Liver (tissue), 8 donors: ENCODE measurements at regions not wholly inside any gene's neighbourhood (a gene's known extent, or its start where the extent isn't known, plus 50 kb on each side); places are given as distances from the start of the nearest gene placed in this dataset.

Experiments
- DNase-seq: peaks from one replicate; pipeline ENCODE4 v3.0.0-alpha.2; 2017; ENCODE audit warnings: low spot score
- H3K27ac ChIP-seq, 2 donors: one replicate each; pipeline ENCODE4 v1.7.0; 2013; ENCODE audit warnings: inconsistent platforms in 2 of 2, low read length in 2 of 2, control low read depth in 1 of 2, low read depth in 1 of 2, mild to moderate bottlenecking in 1 of 2
- H3K27me3 ChIP-seq, 4 donors: one replicate each; pipeline versions ENCODE4 v1.6.1 to v1.7.0; 2013; ENCODE audit warnings: low read length in 3 of 4, inconsistent platforms in 1 of 4, mild to moderate bottlenecking in 1 of 4, moderate library complexity in 1 of 4; ENCODE audit not compliant: control insufficient read depth in 4 of 4, insufficient read depth in 4 of 4
- H3K36me3 ChIP-seq, 4 donors: one replicate each; pipeline versions ENCODE4 v1.6.1 to v1.7.0; 2013; ENCODE audit warnings: low read length in 3 of 4, mild to moderate bottlenecking in 3 of 4, low read depth in 1 of 4, moderate library complexity in 1 of 4; ENCODE audit not compliant: control insufficient read depth in 4 of 4, insufficient read depth in 3 of 4
- H3K4me1 ChIP-seq, 4 donors: one replicate each; pipeline versions ENCODE4 v1.6.1 to v1.7.0; 2013; ENCODE audit warnings: low read length in 3 of 4, mild to moderate bottlenecking in 3 of 4, moderate library complexity in 1 of 4; ENCODE audit not compliant: control insufficient read depth in 4 of 4, insufficient read depth in 4 of 4
- H3K4me3 ChIP-seq, 3 donors: one replicate each; pipeline versions ENCODE4 v1.6.1 to v1.7.0; 2013; ENCODE audit warnings: low read length in 3 of 3, control low read depth in 1 of 3, low read depth in 1 of 3, mild to moderate bottlenecking in 1 of 3
- H3K9ac ChIP-seq, 2 donors: one replicate each; pipeline ENCODE4 v1.7.0; 2013; ENCODE audit warnings: low read length in 2 of 2, mild to moderate bottlenecking in 2 of 2, moderate library complexity in 2 of 2, control low read depth in 1 of 2, low read depth in 1 of 2
- H3K9me3 ChIP-seq, 4 donors: one replicate each; pipeline versions ENCODE4 v1.6.1 to v1.7.0; 2013; ENCODE audit warnings: low read length in 3 of 4; ENCODE audit not compliant: control insufficient read depth in 4 of 4
- EGR1 ChIP-seq, 2 donors: IDR thresholded peaks; 2 replicates each; pipeline ENCODE4 v1.6.1; 2016 to 2018; ENCODE audit warnings: antibody characterized with exemption in 2 of 2, low read depth in 2 of 2
- FOXA1 ChIP-seq: IDR thresholded peaks from 2 replicates; pipeline ENCODE4 v1.6.1; 2016; ENCODE audit warnings: antibody characterized with exemption
- FOXA2 ChIP-seq: IDR thresholded peaks from 2 replicates; pipeline ENCODE4 v1.6.1; 2016; ENCODE audit warnings: antibody characterized with exemption
- HNF4A ChIP-seq, 2 donors: conservative IDR thresholded peaks; 2 replicates each; pipeline ENCODE4 v1.6.1; 2016; ENCODE audit warnings: antibody characterized with exemption in 2 of 2, mild to moderate bottlenecking in 2 of 2
- HNF4G ChIP-seq: IDR thresholded peaks from 2 replicates; pipeline ENCODE4 v1.6.1; 2016; ENCODE audit warnings: antibody characterized with exemption
- JUND ChIP-seq, 2 donors: IDR thresholded peaks; 2 replicates each; pipeline ENCODE4 v1.6.1; 2016; ENCODE audit warnings: antibody characterized with exemption in 2 of 2
- NR2F2 ChIP-seq: IDR thresholded peaks from 2 replicates; pipeline ENCODE4 v1.6.1; 2016; ENCODE audit warnings: antibody characterized with exemption
- RAD21 ChIP-seq, 2 donors: IDR thresholded peaks; 2 replicates each; pipeline ENCODE4 v1.6.1; 2016; ENCODE audit warnings: antibody characterized with exemption in 2 of 2, mild to moderate bottlenecking in 2 of 2
- RXRA ChIP-seq, 2 donors: IDR thresholded peaks; 2 replicates each; pipeline ENCODE4 v1.6.1; 2017 to 2018; ENCODE audit warnings: antibody characterized with exemption in 2 of 2, mild to moderate bottlenecking in 1 of 2
- SP1 ChIP-seq: IDR thresholded peaks from 2 replicates; pipeline ENCODE4 v1.6.1; 2018; ENCODE audit warnings: antibody characterized with exemption, mild to moderate bottlenecking
- TAF1 ChIP-seq: conservative IDR thresholded peaks from 2 replicates; pipeline ENCODE4 v1.6.1; 2016; ENCODE audit warnings: antibody characterized with exemption, mild to moderate bottlenecking
- YY1 ChIP-seq: IDR thresholded peaks from 2 replicates; pipeline ENCODE4 v1.6.1; 2016; ENCODE audit warnings: antibody characterized with exemption, mild to moderate bottlenecking
- WGBS: extraction: QIAGEN DNeasy Blood & Tissue Kit; methylation state at CpG from one replicate; pipeline ENCODE4 v1.1.7; 2013; 5-methylcytosine and 5-hydroxymethylcytosine counted together
- TF ChIP-seq, protein P1 (sequence below): fragments of 150-350 bp; IDR thresholded peaks from 2 replicates; pipeline ENCODE4 v1.5.1; 2017; ENCODE audit warnings: improper control_type of control experiment, low read depth, low read length; ENCODE audit not compliant: missing input control
- TF ChIP-seq, protein P2 (sequence below): IDR thresholded peaks from 2 replicates; pipeline ENCODE4 v1.6.1; 2016; ENCODE audit warnings: antibody characterized with exemption
- TF ChIP-seq, protein P3 (sequence below): IDR thresholded peaks from 2 replicates; pipeline ENCODE4 v1.6.1; 2016; ENCODE audit warnings: antibody characterized with exemption
- TF ChIP-seq, protein P4 (sequence below): IDR thresholded peaks from 2 replicates; pipeline ENCODE4 v1.6.1; 2016; ENCODE audit warnings: antibody characterized with exemption
- donor health status: healthy.
- donor health status: healthy.
- donor health status: healthy.
- donor health status: healthy.
- donor health status: healthy.

DNA sequence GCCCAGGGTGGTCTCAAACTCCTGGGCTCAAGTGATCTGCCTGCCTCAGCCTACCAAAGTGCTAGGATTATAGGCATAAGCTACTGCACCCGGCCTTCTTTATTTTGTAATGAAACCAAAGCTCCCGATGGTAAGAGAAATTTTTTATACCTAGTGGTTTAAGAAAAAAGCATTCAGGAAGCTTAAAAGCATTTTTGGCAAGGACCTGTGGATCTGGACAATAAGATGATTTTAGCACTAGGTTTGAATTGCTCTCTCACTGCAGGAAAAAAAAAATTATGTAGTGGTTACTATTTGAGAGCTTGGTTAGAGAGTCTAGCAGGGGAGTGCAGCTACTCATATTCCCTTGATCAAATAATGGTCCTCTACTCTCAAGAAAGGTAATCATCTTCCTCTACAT lies 64.9 kb upstream of the PIK3R4 start:
- H3K4me1 ChIP-seq, result no peaks in the 10 kb centered on the region
- WGBS, result 82% methylated on average over 2 of the region's 2 CpGs

DNA sequence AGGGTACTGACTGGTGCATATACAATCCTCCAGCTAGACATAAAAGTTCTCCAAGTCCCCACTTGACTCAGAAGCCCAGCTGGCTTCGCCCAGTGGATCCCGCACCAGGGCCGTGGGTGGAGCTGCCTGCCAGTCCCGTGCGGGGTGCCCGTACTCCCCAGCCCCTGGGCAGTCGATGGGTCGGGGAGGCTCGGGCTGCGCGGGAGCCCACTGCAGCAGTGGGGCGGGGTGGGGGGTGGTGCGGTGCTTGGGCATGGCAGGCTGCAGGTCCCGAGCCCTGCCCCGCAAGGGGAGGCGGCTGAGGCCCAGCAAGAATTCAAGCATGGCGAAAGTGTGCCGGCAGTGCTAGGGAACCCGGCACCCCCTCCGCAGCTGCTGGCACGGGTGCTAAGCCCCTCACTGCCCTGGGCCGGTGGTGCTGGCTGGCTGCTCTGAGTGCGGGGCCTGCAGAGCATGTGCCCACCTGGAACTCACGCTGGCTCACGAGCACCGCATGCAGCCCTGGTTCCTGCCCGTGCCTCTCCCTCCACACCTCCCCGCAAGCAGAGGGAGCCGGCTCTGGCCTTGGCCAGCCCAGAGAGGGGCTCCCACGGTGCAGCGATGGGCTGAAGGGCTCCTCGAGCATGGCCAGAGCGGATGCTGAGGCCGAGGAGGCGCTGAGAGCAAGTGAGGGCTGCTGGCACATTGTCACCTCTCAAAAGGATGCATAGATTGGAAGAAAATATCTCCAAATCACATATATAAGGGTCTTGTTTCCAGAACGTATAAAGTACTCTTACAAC lies 68.3 kb upstream of the PIK3R4 start:
- H3K4me3 ChIP-seq, result no peak overlapping the region
- no peaks in the 10 kb centered on the region for H3K27me3 ChIP-seq
- no peak overlapping the region for H3K9ac ChIP-seq
- 93% methylated on average over 36 of the region's 36 CpGs for WGBS
- DNase-seq, result no peak
- no peaks in the 10 kb centered on the region for H3K36me3 ChIP-seq
- no peaks in the 10 kb centered on the region for H3K4me1 ChIP-seq
- H3K27ac ChIP-seq, result no peak overlapping the region
- peaks cover 0 to 4% (median 1%) of the 10 kb centered on the region in 4 donors for H3K9me3 ChIP-seq
- TF ChIP-seq, protein P1, sequence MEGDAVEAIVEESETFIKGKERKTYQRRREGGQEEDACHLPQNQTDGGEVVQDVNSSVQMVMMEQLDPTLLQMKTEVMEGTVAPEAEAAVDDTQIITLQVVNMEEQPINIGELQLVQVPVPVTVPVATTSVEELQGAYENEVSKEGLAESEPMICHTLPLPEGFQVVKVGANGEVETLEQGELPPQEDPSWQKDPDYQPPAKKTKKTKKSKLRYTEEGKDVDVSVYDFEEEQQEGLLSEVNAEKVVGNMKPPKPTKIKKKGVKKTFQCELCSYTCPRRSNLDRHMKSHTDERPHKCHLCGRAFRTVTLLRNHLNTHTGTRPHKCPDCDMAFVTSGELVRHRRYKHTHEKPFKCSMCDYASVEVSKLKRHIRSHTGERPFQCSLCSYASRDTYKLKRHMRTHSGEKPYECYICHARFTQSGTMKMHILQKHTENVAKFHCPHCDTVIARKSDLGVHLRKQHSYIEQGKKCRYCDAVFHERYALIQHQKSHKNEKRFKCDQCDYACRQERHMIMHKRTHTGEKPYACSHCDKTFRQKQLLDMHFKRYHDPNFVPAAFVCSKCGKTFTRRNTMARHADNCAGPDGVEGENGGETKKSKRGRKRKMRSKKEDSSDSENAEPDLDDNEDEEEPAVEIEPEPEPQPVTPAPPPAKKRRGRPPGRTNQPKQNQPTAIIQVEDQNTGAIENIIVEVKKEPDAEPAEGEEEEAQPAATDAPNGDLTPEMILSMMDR, result no peak
- TF ChIP-seq HNF4G, result no peak
- TF ChIP-seq SP1, result no peak

More for the DNA sequence above, 64.9 kb upstream of the PIK3R4 start:
- Histone ChIP-seq H3K9ac (no peak overlapping the region), H3K27me3 (no peaks in the 10 kb centered on the region), H3K4me3 (no peak overlapping the region), H3K27ac (no peak overlapping the region), H3K9me3 (peaks cover 0 to 4% (median 1%) of the 10 kb centered on the region in 4 donors), H3K36me3 (no peaks in the 10 kb centered on the region)
- TF ChIP-seq NR2F2 (no peak), YY1 (no peak), TAF1 (no peak), HNF4A (conservative IDR thresholded peaks at IDR 0.05) (no peak), FOXA1 (no peak), JUND (IDR thresholded peaks at IDR 0.05) (no peak), HNF4G (no peak), RXRA (IDR thresholded peaks at IDR 0.05) (no peak)
- TF ChIP-seq, protein P2, sequence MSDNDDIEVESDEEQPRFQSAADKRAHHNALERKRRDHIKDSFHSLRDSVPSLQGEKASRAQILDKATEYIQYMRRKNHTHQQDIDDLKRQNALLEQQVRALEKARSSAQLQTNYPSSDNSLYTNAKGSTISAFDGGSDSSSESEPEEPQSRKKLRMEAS, result no peak
- TF ChIP-seq, protein P3, sequence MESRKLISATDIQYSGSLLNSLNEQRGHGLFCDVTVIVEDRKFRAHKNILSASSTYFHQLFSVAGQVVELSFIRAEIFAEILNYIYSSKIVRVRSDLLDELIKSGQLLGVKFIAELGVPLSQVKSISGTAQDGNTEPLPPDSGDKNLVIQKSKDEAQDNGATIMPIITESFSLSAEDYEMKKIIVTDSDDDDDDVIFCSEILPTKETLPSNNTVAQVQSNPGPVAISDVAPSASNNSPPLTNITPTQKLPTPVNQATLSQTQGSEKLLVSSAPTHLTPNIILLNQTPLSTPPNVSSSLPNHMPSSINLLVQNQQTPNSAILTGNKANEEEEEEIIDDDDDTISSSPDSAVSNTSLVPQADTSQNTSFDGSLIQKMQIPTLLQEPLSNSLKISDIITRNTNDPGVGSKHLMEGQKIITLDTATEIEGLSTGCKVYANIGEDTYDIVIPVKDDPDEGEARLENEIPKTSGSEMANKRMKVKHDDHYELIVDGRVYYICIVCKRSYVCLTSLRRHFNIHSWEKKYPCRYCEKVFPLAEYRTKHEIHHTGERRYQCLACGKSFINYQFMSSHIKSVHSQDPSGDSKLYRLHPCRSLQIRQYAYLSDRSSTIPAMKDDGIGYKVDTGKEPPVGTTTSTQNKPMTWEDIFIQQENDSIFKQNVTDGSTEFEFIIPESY, result no peak
- DNase-seq, result no peak

DNA sequence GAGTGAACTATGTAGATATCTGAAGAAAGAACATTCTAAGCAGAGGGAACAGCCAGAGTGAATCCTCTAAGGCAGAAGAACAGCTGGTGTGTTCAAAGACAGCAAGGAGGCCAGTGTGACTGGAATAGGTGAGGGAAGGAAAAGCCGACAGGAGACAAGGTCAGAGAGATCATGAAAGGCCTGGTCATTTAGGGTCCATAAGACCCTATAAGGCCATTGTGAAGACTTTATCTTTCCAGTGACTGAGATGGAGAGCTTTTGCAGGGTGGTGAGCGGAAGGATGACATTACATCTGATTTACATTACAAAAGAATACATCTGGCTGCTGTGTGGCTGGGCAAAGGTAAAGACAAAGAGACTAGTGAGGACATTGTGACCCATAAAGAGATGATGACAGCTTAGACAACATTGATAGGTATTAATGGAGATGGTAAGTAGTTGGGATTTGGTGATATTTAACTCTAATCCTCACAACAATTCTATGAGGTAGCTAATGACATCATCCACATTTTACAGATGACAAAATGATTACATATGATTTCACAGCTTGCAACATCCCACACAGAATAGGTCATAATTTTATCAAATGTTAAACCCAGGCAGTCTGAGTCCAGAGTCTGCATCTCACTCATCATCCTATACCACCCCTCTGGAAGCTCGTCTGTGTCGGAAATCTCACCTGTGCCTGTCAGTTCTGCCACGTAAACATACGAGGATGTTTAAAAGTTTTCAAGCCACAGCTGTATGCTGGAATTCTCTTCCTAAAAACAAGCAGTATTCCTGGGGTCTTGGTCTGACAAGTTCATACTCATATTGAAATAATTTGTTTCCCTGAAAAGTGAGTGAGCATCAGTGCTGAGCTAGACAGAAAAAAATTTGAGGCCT lies 70.2 kb upstream of the PIK3R4 start:
- Histone ChIP-seq H3K4me3 (no peak overlapping the region), H3K27ac (no peak overlapping the region), H3K9me3 (no peaks in the 10 kb centered on the region), H3K36me3 (no peaks in the 10 kb centered on the region), H3K4me1 (no peaks in the 10 kb centered on the region), H3K9ac (no peak overlapping the region), H3K27me3 (no peaks in the 10 kb centered on the region)
- 92% methylated on average over 6 of the region's 6 CpGs for WGBS
- DNase-seq, result no peak
- no peak for TF ChIP-seq HNF4A (conservative IDR thresholded peaks at IDR 0.05)
- TF ChIP-seq RXRA (IDR thresholded peaks at IDR 0.05), result no peak
- TF ChIP-seq, protein P4, sequence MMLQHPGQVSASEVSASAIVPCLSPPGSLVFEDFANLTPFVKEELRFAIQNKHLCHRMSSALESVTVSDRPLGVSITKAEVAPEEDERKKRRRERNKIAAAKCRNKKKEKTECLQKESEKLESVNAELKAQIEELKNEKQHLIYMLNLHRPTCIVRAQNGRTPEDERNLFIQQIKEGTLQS, result no peak
- no peak for TF ChIP-seq YY1
- TF ChIP-seq, protein P3, result no peak
- no peak for TF ChIP-seq EGR1 (IDR thresholded peaks at IDR 0.05; ENCODE audit: low read depth in 2 of 2)
- TF ChIP-seq NR2F2, result no peak
- TF ChIP-seq JUND (IDR thresholded peaks at IDR 0.05), result no peak
- no peak for TF ChIP-seq FOXA2
- no peak for TF ChIP-seq RAD21 (IDR thresholded peaks at IDR 0.05)
- no peak for TF ChIP-seq FOXA1
- TF ChIP-seq, protein P2, result no peak
- TF ChIP-seq, protein P1, result no peak
